GM03348 (cell line): ENCODE measurements at regions not wholly inside any gene's neighbourhood (a gene's known extent, or its start where the extent isn't known, plus 50 kb on each side); places are given as distances from the start of the nearest gene placed in this dataset.
"Not testable (repeated sequence)": the region's sequence is repeated elsewhere in the genome, so short reads cannot be mapped to it uniquely, and the experiment has no call there.

Experiments used
- DNase-seq: peaks from one replicate; pipeline ENCODE4 v3.0.0; 2012; ENCODE audit warnings: low spot score

- no peak for DNase-seq
Observed at GRCh38 chr4:28296239-28296638, 1435.6 kb downstream of the STIM2 start.

DNA sequence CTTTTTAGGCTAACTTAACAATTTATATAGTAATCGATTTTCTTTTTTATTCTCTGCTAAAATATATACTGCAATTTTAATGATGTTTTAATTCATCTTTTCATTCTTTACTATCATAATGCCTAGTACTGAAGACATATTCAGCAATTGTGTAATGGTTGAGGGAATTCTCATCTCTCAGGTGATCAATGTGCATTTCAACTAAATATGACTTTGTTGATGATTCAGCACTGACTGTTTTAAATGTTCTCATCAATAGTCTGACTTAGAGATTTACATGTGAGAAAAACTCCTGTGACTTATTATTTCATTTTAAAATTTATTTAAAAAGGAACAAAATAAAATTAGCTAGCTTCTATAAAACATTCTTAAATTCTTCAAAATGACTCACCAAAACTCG lies 1450.3 kb downstream of the STIM2 start:
- DNase-seq = no peak

DNA sequence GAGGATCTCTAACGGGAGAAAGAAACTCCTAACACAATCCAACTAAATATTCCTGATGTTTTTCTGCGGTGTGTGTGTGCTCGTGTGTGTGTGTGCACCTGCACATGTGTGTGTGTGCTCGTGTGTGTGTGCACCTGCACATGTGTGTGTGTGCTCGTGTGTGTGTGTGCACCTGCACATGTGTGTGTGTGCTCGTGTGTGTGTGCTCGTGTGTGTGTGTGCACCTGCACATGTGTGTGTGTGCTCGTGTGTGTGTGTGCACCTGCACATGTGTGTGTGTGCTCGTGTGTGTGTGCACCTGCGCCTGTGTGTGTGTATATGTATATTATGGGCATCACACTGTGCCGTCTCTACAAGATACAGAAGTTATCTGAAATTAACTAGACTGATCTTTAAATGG lies 1451.9 kb downstream of the STIM2 start:
- not testable (repeated sequence) for DNase-seq

DNA sequence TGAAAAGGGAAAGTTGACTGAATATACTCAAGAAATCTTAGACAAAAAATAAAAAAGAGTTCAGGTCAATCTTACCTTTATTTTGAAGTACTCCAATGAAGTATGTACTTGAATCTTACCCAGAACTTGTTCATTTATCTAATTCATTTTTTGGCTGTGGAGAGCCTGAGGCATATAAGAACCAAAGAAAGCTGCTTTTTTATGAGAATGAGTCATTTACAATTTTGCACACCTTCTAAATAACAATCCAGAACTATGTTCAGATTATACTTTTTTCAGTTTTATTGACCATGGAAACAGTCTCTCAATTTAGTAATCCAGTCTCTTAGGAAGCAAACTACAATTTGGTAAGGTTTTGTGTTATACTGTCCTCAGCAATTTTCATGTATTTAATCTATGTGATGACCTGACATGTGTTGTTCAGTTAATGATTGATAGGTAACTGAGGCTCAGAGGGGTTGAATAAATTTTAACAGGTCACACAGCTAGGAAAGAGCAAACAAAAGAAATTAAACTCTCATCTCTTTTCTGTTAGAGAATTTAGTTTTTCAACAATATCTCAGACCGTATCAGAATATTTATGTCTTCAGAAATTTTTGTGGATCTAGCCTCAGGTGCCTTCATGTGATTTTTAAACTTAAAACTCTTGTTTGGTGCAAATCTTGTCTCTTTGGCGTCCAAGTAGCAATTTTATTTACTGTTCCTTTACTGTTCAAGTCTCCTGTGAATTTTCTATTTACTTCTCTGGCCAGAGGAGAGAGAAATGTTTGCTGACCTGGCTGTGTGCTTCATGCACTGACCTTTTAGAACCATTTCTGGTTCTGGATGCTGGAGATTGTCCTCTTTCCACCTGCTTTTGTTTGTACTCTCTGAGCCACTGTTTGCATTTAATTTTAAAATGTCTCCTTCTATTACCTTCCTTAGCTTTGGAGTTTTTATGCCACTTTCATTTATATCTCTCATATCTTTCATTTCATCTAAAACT lies 1453.4 kb downstream of the STIM2 start:
- no peak for DNase-seq

- DNase-seq = no peak
Observed at GRCh38 chr4:28317221-28317620, 1456.6 kb downstream of the STIM2 start.

DNA sequence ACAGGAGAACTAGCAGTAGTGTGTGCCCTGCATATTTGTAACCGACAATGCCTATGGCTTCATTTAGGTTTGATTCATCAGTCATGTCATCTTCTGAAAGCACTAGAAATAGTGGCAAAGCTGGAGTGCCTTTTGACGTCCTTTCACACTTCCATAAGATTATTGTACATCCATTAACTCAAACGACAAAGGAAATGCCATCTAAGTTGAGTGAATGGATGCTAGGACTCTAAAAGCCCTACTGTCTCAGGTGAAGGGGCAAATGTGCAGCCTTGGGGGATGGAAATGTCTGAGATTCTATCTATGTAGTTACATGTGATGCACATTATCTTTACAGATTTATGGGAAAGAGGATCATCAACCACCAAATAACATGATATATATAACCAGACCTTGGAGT lies 1473.6 kb downstream of the STIM2 start:
- no peak for DNase-seq

- DNase-seq = no peak
Observed at GRCh38 chr4:28341784-28342183, 1481.1 kb downstream of the STIM2 start.

- peak; percentile 67 for DNase-seq
Observed at GRCh38 chr4:28350485-28350884, 1489.8 kb downstream of the STIM2 start.

DNA sequence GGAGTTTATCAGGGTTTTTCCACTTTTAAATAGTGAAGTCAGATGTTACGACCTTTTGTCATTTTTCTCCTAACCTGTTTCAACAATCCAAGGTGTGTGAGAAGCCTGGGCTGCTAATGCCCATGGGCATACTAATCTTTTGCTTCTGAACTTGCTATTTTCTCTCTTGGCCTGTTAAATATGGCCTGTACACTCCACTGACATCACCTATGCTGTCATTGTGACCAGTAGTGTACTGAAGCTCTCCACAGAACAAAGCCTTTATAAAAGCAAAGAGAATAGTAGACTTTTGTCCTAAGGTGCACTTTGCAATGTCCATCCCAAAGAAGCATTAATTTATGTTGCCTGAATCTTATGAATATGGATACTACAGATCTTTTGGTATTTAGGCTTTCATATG lies 1490.5 kb downstream of the STIM2 start:
- no peak for DNase-seq

GRCh38 chr4:28351826-28352225 lies 1491.2 kb downstream of the STIM2 start:
- no peak for DNase-seq

DNA sequence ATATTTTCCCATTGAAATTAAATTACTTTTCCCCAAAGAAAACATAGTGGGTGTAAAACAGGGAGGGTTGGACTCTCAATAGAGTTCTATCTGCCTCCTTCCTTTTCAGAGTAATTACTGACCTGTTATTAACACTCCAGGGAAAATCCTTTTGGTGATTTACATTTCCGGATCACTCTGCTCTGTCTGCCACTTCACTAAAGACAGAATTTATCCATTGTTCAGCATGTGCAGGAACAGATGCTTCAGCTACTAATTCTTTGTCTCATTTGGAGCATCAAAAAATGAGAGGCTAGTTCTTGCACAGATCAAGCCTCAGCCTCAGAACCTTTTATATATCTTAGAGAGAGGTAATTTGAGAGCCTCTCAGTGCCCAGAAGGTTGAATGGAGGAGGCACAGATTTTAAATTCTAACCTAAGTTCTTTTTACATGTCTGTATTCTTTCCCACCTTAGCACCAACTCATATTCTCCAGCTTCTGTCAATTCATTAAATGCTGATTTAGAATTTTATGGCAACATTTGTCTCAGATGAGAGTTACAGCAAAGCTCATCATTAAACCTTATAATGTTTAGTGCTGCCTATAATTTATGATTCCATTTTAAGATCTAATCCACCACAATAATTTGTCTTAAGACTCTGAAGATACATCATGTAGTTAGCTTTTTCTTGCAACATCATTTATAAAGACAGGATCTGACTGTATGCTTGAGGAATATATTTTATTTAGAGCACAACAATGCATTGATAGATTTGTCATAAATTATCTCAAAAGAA lies 1494.4 kb downstream of the STIM2 start:
- DNase-seq = no peak

DNA sequence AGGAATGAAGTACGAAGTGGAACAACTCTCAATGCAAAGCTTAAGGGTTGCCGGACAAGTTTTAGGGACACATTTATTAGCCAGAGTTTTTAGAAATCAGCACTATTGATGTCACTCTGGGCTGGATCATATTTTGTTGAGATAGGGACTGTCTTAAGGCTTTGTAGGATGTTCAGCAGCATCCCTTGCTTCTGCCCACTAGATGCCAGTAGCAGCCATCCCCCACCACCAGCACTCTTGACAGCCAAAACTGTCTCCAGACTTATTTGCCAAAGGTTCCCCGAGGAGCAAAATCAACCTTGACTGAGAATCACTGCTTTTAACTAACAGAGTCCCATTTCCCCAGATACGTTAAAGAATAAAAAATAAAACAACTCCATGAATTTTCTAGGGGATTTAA lies 1497.3 kb downstream of the STIM2 start:
- DNase-seq = peak; percentile 12

GRCh38 chr4:28358606-28359005 lies 1498.0 kb downstream of the STIM2 start:
- DNase-seq = no peak

- DNase-seq = no peak
Observed at GRCh38 chr4:28360681-28361080, 1500.0 kb downstream of the STIM2 start.

- no peak for DNase-seq
Observed at GRCh38 chr4:28362169-28362568, 1501.5 kb downstream of the STIM2 start.

DNA sequence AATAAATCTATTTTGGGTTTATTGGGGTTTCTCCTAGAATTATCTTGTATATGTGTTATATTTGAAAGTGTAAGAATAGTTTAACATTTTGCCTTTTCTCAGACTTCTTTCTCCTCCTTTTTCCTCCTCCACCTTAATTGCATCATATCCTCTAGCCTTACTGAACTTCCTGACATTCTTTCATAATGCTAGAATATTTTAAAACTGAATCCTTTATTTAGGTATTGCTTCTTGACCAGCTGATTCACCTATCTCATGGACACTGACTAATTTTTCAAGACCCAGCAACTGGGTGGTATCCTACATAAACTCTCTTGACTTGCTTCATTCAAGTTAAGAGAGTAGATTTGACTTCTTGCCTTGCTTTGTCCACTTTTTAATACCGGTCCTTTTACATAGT lies 1508.9 kb downstream of the STIM2 start:
- peak; percentile 19 for DNase-seq

DNA sequence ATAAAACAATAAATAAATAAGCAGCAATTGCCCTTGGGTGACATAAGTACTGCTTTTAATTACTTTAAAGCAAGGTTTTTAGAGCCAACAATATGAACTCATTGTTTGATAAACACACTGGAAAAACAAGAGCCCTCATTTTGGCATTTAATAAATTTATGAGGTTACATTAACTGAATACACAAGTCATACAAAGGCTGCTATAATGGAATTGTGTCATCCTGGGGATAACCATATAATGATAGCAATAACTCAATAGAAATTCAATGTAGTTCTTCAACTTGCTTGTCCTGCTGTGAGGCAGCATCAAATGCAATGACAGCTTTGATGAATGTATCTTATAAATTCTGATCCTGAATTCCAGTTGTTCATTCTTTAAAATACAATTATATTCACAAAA lies 1512.5 kb downstream of the STIM2 start:
- no peak for DNase-seq

- DNase-seq = no peak
Observed at GRCh38 chr4:28373601-28374000, 1513.0 kb downstream of the STIM2 start.

DNA sequence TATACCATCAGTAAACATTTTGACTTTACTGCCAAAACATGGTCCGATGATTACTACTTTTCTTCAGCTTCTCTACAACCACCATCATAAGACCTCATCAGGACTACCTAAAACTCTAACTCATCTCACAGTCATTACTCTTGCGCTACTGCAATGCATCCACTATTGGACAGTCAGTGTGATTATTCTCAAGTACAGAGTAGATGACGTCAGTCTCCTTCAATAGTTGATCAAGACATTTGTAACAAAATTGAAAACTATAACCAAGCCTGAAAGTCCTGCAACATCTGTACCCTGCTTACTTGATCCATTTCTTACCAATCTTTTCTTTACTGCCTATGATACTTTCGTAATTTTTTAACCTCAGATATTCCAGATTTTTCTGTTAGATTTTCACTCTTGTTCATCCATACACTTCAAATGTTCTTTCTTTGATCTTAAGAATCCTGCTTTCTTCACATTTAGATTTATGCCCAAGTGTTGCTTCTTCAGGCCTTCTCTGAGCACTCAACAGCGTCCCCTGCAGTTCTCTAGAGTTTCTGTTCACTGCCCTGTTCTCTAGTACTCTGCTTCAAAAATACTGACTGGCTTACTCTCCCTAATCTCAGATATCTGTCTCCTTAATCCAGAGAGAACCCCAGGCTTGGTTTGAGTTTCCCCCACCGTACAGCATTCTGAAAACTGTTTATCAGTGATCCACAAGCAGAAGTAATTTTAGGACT lies 1517.6 kb downstream of the STIM2 start:
- DNase-seq = no peak

- no peak for DNase-seq
Observed at GRCh38 chr4:28385801-28386200, 1525.2 kb downstream of the STIM2 start.

- DNase-seq = no peak
Observed at GRCh38 chr4:28386776-28387175, 1526.1 kb downstream of the STIM2 start.

GRCh38 chr4:28388471-28388870 lies 1527.8 kb downstream of the STIM2 start:
- DNase-seq = no peak
